Hepatocyte (in vitro differentiated cells): ENCODE measurements at regions not wholly inside any gene's neighbourhood (a gene's known extent, or its start where the extent isn't known, plus 50 kb on each side); places are given as distances from the start of the nearest gene placed in this dataset.
"Not testable (repeated sequence)": the region's sequence is repeated elsewhere in the genome, so short reads cannot be mapped to it uniquely, and the experiment has no call there.

Source experiments
- DNase-seq: peaks from one replicate; pipeline ENCODE4 v3.0.0-alpha.2; 2016; ENCODE audit warnings: low spot score
- H2AFZ ChIP-seq: fragments of 200-600 bp; sonication (generic); 2 replicates; pipeline ENCODE4 v1.6.0; 2016; ENCODE audit warnings: antibody characterized with exemption, mild to moderate bottlenecking
- H3K27ac ChIP-seq: fragments of 200-600 bp; sonication (generic); 2 replicates; pipeline ENCODE4 v1.5.1; 2016; ENCODE audit warnings: mild to moderate bottlenecking
- H3K27me3 ChIP-seq: fragments of 200-600 bp; sonication (generic); 2 replicates; pipeline ENCODE4 v1.6.1; 2016
- H3K36me3 ChIP-seq: fragments of 200-600 bp; sonication (generic); replicated peaks from 2 replicates; pipeline ENCODE4 v1.5.1; 2016; ENCODE audit warnings: low read depth; ENCODE audit not compliant: insufficient read depth
- H3K4me1 ChIP-seq: fragments of 200-600 bp; sonication (generic); 2 replicates; pipeline ENCODE4 v1.5.1; 2016; ENCODE audit warnings: mild to moderate bottlenecking, moderate library complexity; ENCODE audit not compliant: insufficient read depth
- H3K4me2 ChIP-seq: fragments of 200-600 bp; sonication (generic); 2 replicates; pipeline ENCODE4 v1.6.0; 2016
- H3K4me3 ChIP-seq: fragments of 200-600 bp; sonication (generic); 2 replicates; pipeline ENCODE4 v1.5.1; 2016; ENCODE audit warnings: mild to moderate bottlenecking
- H3K79me2 ChIP-seq: fragments of 200-600 bp; sonication (generic); 2 replicates; pipeline ENCODE4 v1.6.0; 2017; ENCODE audit warnings: mild to moderate bottlenecking
- H3K9me2 ChIP-seq: fragments of 200-600 bp; sonication (generic); replicated peaks from 2 replicates; pipeline ENCODE4 v1.6.0; 2017; ENCODE audit warnings: mild to moderate bottlenecking; ENCODE audit not compliant: insufficient read depth
- H3K9me3 ChIP-seq: fragments of 200-600 bp; sonication (generic); 2 replicates; pipeline ENCODE4 v1.5.1; 2016; ENCODE audit warnings: low read depth, mild to moderate bottlenecking
- H4K20me1 ChIP-seq: fragments of 200-600 bp; sonication (generic); 2 replicates; pipeline ENCODE4 v1.6.0; 2016; ENCODE audit warnings: mild to moderate bottlenecking; ENCODE audit not compliant: insufficient read depth, poor library complexity, severe bottlenecking
- WGBS: methylation state at CpG from one replicate; pipeline ENCODE4 v1.1.6; 2016; ENCODE audit warnings: low lambda C conversion rate; ENCODE audit errors: missing lambda C conversion rate; 5-methylcytosine and 5-hydroxymethylcytosine counted together

DNA sequence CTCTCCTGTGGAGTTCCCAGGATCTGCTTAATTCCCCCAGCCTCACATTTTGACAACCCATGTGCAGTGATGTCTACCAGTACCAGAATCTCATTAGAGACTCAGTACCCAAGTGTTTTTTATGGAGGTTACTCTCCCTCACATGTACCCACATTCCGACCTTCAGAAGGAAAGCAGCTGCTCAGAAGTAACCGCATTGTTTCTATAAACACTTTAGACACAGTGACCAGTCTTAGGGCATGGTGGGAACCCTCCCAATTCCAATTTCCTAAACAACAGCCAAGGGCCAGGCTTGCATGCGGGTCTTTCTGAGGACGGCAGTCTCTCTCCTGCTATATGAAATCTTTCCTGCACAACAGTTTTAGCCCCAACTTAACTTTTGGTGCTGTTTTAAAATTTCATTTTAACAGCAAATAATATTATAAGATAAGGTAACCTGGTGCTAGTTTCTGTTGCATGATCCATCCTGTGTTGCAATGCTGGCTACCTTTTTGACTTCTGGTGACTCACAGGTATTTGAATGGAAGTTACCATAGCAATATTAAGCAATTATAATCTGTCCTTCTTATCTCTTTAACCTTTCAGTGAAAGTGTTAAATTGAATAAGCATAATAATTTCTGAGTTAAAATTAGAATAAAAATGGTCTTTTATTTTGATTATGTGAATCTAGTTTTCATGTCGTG is 98.3 kb upstream of the THOC3 start:
- not testable (repeated sequence) for H3K4me3 ChIP-seq, H3K79me2 ChIP-seq, H3K27me3 ChIP-seq, H3K9me3 ChIP-seq, H3K27ac ChIP-seq, DNase-seq, H2AFZ ChIP-seq, H3K9me2 ChIP-seq, H4K20me1 ChIP-seq, H3K4me1 ChIP-seq, H3K36me3 ChIP-seq, H3K4me2 ChIP-seq
- 89% methylated on average over 5 of the region's 5 CpGs for WGBS

DNA sequence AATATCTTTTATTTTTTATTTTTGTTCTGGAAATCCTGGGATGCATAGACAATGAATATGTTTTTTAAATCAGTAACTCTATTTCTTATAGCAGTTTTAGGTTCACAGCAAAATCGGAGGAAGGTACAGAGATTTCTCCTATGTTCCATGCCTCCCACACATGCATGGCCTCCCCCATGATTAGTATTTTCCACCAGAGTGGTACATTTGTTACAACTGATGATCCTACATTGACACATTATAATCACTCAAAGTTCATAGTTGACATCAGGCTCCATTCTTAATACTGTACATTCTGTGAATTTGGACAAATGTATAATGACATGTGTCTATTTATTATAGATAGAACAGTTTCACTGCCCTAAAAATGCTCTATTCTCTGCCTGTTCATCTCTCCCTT is 99.0 kb upstream of the THOC3 start:
- DNase-seq, H3K9me3 ChIP-seq, H3K4me3 ChIP-seq, H3K4me1 ChIP-seq, H2AFZ ChIP-seq, H3K9me2 ChIP-seq, H3K27ac ChIP-seq, H3K27me3 ChIP-seq, H4K20me1 ChIP-seq, H3K4me2 ChIP-seq, H3K36me3 ChIP-seq, H3K79me2 ChIP-seq: not testable (repeated sequence)
- WGBS = 83% methylated on average over 1 of the region's 1 CpG

DNA sequence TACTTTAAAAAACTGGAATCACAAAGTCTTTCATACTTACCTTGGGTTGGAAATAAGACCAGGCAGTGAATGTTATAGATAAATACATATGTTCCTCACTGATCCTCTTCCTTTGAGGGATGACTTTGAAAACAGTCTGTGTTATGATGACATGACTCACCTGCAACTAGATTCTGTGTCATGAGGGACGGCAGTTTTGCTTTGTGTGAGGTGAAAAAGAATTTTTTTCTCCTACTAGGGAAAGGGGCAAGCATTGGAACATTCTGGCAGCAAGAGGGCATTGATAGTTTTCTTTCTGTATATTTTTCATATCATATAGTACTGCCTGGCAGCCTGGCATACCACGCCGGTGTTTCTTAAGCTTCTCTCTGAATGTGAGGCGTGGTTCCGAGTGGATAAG is 99.8 kb upstream of the THOC3 start:
- H3K9me3 ChIP-seq, H3K79me2 ChIP-seq, H3K4me2 ChIP-seq, H3K4me1 ChIP-seq, DNase-seq, H3K36me3 ChIP-seq, H2AFZ ChIP-seq, H3K27ac ChIP-seq, H3K27me3 ChIP-seq, H4K20me1 ChIP-seq, H3K9me2 ChIP-seq, H3K4me3 ChIP-seq: not testable (repeated sequence)
- WGBS = 90% methylated on average over 5 of the region's 5 CpGs

DNA sequence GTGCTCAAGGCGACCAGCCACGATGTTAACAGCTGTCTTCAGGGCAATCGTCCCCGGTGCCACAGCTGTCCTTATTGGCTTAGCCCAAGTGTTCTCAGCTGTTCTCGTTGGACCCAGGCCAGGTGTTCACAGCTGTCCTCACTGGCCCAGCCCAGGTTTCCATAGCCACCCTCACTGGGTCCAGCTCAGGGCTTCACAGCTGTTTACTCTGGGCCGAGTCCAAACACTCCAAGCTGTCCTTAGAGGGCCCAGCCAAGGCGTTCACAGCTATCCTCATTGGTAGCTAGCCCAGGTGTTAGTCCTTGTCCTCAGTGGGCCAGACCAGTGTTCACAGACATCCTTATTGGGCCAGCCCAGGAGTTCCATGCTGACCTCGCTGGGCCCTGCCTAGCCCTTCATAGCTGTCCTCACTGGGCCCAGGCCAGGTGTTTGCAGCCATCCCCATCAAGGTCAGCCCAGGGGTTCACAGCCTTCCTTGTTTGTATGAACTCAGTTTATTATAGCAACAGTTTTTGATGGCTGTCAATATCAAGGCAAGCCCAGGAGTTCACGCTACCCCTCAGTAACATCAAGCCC is 106.0 kb upstream of the THOC3 start:
- DNase-seq, H3K4me3 ChIP-seq, H2AFZ ChIP-seq, H3K9me2 ChIP-seq, H3K9me3 ChIP-seq, H3K36me3 ChIP-seq, H4K20me1 ChIP-seq, H3K27ac ChIP-seq, H3K4me1 ChIP-seq, H3K79me2 ChIP-seq, H3K27me3 ChIP-seq, H3K4me2 ChIP-seq: not testable (repeated sequence)
- 95% methylated on average over 4 of the region's 9 CpGs for WGBS

DNA sequence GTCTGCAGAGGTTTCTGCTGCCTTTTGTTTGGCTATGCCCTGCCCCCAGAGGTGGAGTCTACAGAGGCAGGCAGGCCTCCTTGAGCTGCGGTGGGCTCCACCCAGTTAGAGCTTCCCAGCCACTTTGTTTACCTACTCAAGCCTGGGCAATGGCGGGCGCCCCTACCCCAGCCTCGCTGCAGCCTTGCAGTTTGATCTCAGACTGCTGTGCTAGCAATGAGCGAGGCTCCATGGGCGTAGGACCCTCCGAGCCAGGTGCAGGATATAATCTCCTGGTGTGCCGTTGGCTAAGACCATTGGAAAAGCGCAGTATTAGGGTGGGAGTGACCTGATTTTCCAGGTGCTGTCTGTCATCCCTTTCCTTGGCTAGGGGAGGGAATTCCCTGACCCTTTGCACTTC is 115.6 kb upstream of the THOC3 start:
- not testable (repeated sequence) for H3K27ac ChIP-seq, H3K4me3 ChIP-seq, H3K9me2 ChIP-seq, H3K4me1 ChIP-seq, H3K27me3 ChIP-seq, H2AFZ ChIP-seq, H3K9me3 ChIP-seq, H3K79me2 ChIP-seq, H3K4me2 ChIP-seq, DNase-seq, H3K36me3 ChIP-seq, H4K20me1 ChIP-seq
- WGBS = 95% methylated on average over 9 of the region's 9 CpGs

DNA sequence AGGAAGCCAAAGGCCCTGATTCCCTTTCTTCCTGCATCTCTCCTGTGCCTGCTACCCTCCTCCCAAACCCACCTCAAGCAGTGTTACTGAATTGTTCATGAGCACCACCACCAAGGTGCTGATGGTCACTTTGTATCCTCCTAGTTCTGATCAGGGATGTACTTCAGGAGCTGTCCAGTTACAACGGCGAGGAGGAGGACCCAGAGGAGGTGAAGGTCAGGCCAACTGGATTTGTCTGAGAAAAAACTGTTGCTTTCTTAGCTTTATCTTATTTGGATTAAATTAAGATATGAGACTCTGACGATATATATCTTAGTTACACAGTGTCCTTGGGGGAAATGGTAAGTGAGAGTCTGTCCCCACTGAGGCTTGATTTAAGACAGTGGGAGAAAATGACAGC is 135.0 kb upstream of the THOC3 start:
- not testable (repeated sequence) for H3K27me3 ChIP-seq, DNase-seq
- 63% methylated on average over 3 of the region's 3 CpGs for WGBS

DNA sequence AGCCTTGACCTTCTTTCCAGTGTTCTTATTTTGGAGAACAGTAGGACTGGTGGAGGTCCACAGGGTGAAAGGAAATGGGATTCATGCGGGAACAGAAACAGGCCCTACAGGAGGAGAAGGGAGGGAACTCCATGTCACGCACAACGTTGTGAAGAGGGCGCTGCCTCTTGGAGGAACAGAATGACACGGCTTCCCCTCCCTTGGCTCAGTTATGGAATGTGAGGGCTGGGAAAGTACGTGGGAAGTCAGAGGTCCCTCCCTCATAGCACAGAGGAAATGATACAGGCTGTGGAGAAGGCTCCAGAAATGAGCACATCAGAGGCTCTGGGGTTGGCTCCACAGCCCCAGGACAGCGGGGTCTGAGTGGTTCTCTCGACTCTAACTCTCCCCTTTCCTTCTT is 125.3 kb upstream of the SIMC1 start:
- not testable (repeated sequence) for H3K9me2 ChIP-seq, H3K27ac ChIP-seq, DNase-seq, H3K4me2 ChIP-seq, H3K36me3 ChIP-seq, H2AFZ ChIP-seq, H3K4me3 ChIP-seq, H3K9me3 ChIP-seq, H3K79me2 ChIP-seq, H3K4me1 ChIP-seq, H3K27me3 ChIP-seq, H4K20me1 ChIP-seq
- WGBS = no CpG with 5 or more reads among the region's 8 CpGs

More for the DNA sequence above, 135.0 kb upstream of the THOC3 start:
- not testable (repeated sequence) for H3K27ac ChIP-seq, H3K4me2 ChIP-seq, H3K9me3 ChIP-seq, H3K79me2 ChIP-seq, H4K20me1 ChIP-seq, H3K9me2 ChIP-seq, H3K36me3 ChIP-seq, H3K4me3 ChIP-seq, H3K4me1 ChIP-seq, H2AFZ ChIP-seq

DNA sequence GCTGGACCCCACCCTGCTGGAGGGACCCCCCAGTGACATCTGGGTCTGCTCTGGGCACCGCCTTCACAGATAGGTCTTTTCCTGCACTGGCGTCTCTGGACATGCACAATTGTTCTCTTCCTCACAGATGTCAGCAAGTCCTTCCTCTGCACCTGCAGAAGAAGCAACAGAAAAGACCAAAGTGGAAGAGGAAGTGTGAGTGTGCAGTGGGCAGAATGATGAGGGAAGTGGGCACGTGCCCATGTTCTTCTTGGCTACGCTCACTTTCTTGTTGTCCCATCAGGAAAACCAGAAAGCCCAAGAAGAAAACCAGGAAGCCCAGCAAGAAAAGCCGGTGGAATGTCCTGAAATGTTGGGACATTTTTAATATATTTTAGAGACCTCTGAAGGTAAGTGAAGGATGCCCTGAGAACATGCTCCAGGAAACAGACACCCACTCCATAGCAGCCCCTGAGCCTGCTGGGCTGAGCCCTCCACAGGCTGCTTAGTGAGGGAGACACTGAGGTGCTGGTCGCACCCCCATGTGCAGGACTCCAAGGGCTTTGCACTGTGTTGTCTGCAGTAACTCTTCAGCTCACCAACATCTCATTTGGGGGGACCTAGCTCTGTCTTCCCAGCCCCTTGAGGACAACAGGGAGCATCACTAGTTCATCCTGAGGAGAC is 124.4 kb upstream of the SIMC1 start:
- WGBS = no CpG with 5 or more reads among the region's 6 CpGs
- not testable (repeated sequence) for H3K4me3 ChIP-seq, H3K4me1 ChIP-seq, H2AFZ ChIP-seq, H3K9me3 ChIP-seq, H3K4me2 ChIP-seq, H3K9me2 ChIP-seq, DNase-seq, H3K79me2 ChIP-seq, H3K36me3 ChIP-seq, H3K27ac ChIP-seq, H4K20me1 ChIP-seq, H3K27me3 ChIP-seq

DNA sequence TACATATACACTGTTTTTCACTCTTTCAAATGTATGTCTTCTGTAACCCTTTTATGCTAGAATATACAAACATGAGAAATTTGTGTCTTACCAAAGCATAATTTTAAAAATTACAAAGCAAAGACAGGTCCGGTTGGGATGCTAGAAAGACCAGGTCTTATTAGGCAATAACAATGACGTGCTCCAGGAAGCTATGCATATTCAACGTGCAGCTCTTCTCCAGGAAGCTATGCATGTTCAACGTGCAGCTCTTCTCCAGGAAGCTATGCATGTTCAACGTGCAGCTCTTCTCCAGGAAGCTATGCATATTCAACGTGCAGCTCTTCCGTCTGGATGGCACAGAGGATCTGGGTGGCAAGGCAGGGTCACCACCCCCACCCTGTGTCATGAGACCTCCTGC is 123.4 kb upstream of the SIMC1 start:
- H3K27me3 ChIP-seq, H3K9me2 ChIP-seq, DNase-seq, H3K4me3 ChIP-seq, H3K4me1 ChIP-seq, H3K27ac ChIP-seq, H4K20me1 ChIP-seq, H3K9me3 ChIP-seq, H3K4me2 ChIP-seq, H3K79me2 ChIP-seq, H2AFZ ChIP-seq, H3K36me3 ChIP-seq: not testable (repeated sequence)
- WGBS = 90% methylated on average over 4 of the region's 7 CpGs
